NCI-H1105 treated with DMSO at 0.1 percent for 48 hours (cell line): ENCODE measurements at regions not wholly inside any gene's neighbourhood (a gene's known extent, or its start where the extent isn't known, plus 50 kb on each side); places are given as distances from the start of the nearest gene placed in this dataset.

ENCODE experiments used
- DNase-seq: peaks from one replicate; lab custom pipeline; 2025; lab: John Stamatoyannopoulos, UW

DNA sequence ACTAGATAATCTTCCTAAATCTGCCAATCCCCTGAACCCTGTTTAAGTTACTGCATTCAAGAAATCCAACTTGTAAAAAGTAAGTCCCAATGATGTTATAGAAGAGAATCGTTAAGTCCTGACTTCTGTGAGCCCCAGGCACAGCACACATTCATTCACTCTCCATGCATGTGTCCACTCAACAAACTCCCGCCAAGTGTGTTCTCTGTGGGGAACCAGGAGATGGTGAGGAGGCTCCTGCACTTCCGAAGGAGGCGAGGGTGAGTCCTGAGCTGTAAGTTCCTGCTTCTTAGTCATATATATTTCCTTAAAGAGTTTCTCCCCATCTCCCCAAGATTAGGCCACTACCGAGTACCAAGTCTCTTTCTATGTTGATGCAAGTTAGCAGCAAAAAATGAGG lies 635.0 kb upstream of the ID2 start:
- no peak for DNase-seq

DNA sequence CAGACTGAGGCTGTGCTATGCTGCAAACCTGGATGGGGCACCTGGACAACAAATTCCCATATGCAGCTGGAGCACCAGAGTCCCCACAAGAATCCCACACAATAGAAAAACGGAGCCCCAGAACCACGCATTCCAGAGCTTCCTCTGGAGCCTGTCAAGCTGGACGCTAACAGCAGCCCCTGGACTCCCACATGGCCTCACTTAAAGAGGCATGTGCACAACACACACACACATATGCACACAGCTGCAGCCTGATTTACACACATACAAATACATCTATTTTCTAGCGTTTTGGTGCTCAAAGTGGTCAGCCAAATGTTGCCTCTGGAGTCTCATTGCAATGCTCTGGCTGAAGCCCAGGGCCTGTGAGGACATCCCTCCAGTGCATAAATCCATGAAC lies 632.7 kb upstream of the ID2 start:
- no peak for DNase-seq

DNA sequence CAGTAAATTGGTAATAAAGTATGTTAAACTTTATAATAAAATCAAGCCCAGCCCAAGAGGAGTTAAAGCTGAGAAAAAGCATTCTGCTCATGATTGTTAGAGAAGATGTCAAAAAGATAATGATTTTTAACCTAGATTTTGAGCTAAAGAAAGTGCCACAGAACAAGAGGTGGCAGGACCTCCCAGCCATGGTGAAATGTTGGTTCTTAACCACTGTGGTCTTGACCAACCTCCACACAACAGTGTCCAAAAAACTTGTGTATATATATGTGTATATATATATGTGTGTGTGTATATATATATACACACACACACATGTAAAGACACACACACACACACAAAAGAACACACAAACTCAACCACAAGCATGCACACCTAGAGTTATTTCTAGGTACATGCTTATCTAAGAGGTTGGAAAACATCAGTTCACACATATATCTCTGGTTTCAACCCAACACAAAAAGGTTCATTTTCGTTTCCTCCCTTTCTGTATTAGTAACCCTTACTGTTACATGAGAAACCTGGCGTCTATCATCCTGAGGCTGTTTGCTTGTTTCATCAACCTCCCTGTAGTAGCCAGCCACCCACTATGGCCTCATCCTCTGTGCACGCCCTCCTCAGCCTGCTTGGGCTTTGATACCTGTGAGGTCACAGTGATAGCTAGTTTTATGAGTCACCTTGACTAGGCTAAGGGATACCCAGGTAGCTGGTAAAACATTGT lies 631.8 kb upstream of the ID2 start:
- DNase-seq = no peak

DNA sequence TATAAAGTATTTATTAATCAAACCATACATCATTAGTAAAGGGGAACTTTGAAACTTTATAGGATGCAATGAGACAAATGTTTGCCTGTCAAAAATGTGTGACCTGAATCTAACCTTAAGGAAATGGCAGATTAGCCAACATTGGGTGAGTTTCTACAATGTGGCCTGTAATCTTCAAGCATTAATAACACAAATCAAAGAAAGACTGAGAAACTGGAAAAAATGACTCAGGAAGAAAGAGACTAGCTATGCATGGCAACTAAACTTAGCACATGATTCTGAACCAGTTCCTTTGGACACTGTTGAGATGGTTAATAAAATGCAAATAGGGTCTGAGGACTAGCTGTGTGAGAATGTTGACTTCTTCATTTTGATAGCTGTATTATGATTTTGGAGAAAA lies 628.6 kb upstream of the ID2 start:
- DNase-seq = no peak

DNA sequence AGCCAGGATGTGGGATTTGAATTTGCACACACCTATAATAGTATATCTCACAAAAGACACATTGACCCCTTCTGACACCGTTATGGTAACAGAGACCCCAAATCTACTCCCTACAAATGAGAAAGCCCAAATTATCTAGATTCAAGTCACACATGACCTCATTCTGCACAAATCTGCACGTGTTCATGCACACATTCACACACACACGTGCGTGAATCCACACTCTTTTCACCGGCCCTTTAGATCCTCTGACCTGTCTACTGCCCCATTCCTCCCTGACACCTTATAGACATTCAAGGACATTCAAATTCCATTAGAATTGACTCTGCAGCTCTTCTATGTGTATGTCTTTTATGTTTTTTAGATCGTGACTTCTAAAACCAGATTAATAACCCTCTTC lies 627.8 kb upstream of the ID2 start:
- DNase-seq = no peak

DNA sequence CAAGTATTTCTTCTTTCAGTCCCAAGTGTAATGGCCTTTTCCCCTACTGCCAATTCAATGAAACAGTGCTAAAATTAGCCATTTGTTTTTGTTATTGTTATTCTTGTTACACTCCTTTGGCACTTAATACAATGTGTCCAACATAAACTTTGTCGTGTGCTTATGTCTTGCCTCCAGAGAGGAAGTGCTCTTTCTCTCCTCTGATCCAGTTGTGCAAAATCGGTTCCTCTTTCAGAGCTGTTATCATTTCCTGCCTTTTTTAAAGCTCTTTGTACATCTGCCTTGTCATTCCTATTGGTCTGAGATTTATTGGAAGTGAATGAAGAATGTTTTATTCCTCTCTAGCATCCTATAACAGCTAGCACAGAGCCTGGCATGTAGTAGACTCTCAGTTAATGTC lies 623.2 kb upstream of the ID2 start:
- DNase-seq = no peak

DNA sequence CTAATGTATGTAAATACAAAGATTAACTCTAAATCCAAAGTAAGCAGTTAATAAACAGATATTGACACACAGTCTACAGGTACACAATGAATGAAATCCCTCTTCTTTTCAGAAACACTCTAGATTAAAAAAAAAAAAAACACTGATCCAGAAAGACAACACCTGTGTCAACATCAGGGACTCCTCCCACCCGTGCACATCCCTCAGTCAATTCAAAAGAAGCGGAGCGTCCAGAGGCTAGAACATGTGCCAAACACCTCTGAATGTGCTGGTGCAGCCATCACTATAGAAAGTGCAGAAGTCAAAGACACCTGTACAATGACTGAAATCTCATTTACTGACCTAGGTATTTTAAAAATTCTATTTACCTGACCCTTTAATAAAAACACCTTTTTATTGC lies 622.6 kb upstream of the ID2 start:
- DNase-seq = peak; percentile 67

DNA sequence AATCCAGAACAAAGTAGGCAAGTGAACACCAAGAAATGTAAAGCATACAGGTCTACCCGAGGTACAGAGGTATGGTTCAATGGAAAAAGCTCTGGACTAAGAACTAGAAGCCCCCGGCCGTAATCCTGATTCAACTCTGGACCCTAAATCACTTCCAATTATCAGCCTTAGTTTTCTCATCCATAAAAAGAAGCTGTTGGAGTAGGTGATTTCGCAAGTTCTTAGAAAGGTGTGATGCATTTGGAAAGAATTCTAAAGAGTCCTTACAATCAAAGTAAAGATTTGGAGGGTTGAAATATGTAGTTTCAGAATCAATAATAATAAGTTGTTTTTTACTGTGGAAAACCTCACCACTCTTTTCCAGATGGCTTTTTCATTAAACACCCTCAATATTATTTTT lies 622.1 kb upstream of the ID2 start:
- DNase-seq = no peak

DNA sequence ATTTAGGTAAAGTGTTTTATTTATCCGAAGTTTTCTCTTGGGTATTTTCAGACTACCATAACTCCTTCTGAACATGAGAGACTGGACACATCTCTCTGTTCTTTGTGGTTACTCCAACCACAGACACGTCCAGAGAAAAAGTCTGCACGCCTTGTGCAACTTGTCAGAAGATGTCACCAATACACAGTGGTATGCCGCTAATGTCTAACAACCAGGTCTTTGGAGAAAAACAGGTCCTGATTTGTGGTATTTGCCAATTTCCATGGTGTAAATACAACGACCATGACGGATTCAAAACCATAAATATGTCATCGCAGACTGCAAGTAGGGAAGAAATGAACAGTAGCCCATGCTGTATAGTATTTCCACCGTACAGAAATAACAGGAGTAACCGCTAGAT lies 620.6 kb upstream of the ID2 start:
- DNase-seq = no peak

DNA sequence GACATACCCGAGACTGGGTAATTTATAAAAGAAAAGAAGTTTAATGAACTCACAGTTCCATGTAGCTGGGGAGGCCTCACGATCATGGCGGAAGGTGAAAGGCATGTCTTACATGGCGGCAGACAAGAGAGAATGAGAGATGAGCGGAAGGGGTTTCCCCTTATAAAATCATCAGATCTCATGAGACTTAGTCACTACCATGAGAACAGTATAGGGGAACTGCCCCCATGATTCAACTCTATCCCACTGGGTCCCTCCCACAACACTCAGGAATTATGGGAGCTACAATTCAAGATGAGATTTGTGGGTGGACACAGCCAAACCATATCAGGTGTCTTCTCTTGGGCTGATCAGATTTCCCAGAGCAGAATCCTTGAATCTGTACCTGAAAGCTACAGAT lies 617.3 kb upstream of the ID2 start:
- DNase-seq = no peak

DNA sequence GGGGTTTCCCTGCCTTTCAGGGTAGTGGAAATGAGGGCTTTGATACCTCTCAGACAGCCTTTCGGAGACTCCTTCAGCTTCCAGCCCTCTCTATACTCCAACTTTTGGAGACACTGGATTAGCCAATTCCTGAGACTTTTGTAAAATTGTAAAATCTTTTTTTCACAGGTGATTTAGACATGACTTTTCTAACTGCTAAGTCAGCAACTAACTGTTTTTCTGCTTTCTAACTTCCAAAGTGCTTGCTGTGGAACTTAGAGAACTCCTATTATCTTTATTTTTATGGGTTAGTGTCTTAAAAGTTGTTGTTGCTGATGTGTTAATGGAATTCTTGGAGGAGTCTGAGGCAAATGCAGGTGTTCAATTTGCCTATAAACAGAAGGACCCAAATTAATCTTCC lies 616.7 kb upstream of the ID2 start:
- DNase-seq = no peak

DNA sequence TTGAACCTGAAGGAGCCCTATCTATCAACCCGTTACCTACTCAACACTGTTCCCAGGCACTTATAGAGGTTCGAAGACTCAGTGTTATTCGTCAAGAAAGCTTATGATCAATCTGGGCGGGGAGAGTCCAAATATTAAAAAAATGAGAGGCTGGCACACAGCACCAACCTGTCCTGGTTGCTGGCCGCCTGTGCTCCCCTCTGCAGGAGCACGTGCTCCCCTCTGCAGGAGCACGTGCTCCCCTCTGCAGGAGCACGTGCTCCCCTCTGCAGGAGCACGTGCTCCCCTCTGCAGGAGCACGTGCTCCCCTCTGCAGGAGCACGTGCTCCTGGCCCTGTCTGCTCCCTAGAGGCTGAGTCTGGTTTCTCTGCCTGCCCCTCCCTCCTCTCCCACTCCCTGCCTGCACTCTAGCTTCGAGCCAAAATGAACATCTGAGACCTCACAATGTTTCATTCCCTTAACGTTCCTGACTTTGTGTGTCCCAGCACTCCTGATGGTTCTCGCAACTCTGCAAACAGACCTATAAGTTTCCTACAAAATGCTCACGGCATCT lies 614.0 kb upstream of the ID2 start:
- DNase-seq = no peak

DNA sequence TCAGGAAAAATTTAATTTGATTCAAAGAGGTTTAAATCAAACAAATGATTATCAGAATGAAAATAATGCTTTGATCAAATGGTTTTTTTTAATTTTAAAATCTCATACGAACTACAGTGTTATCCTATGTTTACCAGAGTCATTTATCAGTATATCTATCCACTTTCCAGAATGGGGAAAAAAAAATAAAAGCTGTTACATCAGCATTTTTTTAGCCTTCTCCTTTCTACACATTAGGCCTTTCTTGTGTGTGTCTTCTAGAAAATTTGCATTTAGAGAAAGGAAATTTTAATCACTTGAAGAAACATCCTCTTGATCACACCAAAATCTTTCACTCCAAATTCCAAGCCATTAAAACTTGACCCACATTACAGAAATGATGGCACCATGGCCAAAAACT lies 608.9 kb upstream of the ID2 start:
- no peak for DNase-seq

DNA sequence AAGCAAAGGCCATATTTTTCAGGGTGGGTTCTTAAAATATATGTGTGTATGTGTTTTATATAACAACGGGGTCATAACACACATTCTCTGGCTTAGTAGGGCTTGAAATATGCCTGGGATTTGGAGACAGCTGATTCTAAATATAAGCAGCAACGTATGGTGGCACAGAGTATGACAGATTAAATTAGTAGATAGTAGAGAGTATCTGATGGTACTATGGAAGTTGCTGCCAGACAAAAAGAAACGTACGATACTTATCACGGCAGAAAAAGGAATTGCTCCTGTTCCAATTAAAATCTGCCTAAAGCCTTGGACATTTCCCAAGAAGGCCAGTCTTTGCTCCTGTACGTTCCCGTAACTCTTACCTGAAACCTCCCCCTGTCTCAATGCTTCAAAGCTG lies 607.9 kb upstream of the ID2 start:
- DNase-seq = no peak

DNA sequence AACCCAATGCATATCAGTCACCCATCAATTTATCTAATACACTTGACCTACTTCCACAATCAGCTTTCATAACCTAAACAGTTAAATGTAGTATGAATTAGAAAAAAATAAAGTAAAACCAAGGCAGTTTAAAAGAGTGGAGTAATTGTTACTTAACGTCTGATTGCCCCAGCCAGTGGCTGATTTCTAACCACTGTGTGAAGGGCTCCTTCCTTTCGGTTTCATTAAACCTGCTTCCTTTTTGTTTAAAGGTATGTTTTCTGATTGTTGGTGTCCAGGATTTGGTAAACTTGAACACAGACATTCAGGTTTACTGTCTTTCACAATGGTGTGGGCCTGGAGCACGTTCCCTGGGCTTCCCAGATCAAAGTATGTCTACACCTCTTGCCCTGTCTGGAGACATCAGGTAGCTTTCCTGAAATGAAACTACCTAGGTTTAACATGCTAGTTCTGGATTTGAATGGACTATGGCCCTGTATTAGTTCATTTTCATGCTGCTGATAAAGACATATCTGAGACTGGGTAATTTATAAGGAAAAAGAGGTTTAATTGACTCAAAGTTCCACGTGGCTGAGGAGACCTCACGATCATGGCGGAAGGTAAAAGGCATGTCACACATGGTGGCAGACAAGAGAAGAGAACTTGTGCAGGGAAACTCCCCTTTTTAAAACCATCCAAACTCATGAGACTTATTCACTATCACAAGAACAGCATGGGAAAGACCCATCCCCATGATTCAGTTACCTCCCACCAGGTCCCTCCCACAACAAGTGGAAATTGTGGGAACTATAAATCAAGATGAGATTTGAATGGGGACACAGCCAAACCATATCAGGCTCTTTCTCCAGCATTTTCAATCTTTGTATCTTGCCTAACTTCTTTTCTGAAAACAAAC lies 605.2 kb upstream of the ID2 start:
- DNase-seq = no peak

DNA sequence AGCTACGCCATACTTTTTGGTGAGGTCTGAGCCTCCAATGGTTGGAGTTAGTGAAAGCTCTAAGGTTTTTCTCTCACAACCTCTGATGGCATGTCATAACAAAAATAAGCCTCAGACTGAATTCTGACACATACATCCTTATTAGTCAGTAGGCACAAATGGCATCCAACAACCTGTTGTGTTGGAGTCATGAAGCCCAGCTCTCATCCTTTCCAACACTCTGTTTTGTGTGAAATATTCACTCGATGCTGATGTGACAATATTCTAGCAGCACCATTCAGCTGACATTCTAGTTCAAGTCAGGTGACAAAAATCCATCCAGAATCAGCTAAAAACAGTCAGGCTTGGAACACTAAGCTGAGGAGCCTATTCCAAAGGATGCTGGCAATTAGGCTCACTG lies 603.2 kb upstream of the ID2 start:
- no peak for DNase-seq

DNA sequence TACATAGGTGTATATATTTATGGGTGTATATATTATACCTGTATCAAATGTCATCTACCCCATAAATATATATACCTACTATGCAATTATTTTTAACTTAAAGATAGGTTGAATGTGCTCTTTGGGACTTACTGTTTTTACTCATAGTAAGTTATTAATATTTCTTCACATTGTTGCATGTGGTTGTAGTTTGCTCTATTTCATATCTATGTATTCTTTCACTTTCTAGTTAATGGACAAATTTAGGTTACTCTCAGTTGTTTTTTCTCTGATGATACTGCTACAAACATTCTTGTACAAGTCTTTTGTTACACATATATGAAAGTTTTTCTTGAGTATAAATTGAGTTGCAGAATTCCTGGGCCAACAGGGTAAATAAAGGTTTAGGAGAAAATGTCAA lies 601.8 kb upstream of the ID2 start:
- DNase-seq = no peak

DNA sequence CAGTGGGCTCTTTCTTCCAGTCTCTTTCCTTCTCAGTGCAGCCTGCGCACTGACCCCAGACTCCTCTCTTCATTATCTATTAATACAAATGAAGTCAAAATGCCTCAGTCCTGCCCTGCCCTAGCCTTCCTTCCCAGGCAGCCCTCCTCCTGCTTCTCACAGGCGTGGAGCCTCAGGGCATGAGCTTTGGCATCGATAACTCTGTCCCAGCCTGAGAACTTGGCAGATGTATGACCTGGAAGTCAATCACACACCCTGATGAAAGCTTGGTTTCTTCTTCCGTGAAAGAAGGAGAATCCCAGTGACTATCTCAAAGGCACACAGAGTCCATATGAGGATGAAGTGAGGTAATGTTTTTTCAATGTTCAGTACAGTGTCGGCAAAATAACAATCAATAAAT lies 600.7 kb upstream of the ID2 start:
- no peak for DNase-seq

DNA sequence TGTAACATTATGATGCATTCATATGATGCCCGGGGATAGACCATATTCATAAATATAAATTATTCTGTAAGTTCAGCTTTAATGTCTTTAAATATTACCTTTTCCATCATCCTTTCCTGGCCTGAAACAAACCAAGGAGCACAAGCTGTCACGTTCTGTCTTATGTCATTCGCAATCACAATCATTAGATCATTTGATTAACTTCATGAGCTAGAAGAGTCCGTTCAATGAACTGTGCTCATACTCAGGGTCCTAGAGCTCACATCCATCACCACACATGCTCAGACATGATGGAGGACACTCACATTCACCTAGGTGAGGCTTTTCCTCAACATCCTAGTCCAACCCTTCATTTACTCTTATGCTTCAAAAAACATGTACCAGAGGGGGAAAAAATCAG lies 599.0 kb upstream of the ID2 start:
- no peak for DNase-seq

DNA sequence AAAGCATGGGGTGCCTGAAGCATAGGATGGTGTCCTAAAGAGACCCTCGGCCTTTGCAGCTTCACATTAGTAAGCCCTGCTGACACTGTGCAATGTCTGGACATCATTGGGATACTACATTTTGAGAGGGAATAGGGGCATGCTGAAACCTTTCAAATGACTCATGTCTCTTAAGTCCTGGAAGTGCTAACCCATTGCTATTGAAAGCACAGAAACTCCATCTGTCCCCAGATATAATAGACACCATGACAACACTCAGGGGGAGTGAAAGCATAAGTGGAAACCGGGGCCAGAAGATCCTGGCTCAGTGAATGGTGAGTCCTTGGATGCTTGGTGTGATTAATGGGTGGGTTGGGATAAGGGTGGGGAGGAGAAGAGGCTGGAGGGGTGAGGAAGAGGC lies 595.5 kb upstream of the ID2 start:
- DNase-seq = no peak

DNA sequence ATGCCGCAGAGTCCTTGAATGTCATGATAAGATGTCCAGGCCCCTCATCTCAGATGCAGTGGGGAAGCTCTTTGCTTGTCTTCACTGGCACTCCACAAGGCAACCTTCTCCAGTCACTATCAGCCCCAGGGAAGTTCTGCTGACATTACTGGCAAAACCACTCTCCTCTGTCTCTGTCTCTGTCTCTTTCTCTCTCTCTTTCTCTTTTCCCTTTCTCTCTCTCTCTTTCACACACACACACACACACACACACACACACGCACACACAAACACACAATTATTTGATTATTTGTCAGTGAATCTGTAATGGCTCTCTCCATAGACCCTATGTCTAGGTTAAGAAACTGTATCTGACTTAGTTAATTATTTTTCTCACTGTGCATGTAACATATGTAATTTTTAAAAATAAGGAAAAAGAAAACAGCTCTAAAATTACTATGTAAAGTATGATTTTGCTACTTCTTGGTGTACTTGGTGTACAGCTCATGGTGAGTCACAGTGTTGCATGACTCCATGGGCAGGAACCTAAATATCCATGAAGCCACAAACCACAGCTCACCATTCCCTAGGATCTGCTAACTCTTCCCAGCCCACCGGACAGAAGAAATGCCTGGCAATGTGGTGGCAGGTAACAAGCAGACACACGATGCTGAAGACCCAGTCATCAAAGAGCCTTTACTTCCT lies 594.9 kb upstream of the ID2 start:
- no peak for DNase-seq

DNA sequence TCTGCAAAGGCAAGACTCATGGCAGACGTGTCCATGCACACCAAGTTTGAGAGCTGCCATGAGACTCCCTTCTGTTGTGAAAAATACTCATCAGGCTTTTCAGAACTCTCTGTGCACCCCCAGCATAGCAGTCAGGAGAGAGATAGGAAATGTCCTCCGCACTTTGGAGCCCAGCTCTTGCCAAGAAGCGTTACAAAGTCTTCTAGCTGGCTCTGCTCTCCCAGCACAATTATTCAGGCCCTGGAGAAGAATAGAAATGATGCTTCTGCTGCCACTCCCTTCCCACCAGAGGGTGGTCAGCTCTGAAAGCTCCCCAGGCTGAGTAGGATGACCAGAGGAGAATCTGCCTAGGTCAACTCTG lies 594.4 kb upstream of the ID2 start:
- no peak for DNase-seq

DNA sequence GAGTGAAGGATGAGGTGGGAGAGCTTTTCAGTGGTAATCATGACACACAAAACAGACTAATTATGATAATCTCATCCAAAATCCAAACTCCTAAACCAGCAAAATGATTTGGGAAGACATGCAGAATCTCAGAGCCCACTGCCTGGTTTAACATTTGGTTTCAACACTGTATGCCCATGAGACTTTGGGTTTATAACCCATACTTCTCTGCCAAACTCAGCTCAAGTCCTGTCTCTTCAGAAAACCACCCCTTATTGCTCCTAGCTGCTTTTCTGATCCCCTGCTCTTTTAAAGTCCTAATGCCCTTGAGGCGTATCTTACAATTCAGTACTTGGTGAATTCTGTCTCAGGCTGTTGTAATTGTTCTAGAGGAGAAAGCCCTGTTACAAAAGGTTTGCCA lies 593.0 kb upstream of the ID2 start:
- DNase-seq = no peak
